ENCODE measurements at regions not wholly inside any gene's neighbourhood (a gene's known extent, or its start where the extent isn't known, plus 50 kb on each side); places are given as distances from the start of the nearest gene placed in this dataset.

- no peaks in the 10 kb centered on the region for H3K27me3 ChIP-seq (ENCODE audit: insufficient read depth, low read length, poor library complexity, severe bottlenecking)
- TF ChIP-seq CTCF (conservative IDR thresholded peaks at IDR 0.05; ENCODE audit: low read length) (no peak), EZH2phosphoT487 (IDR thresholded peaks at IDR 0.05; ENCODE audit: borderline replicate concordance) (no peak)
- no peaks in the 10 kb centered on the region for H3F3A ChIP-seq (ENCODE audit: low read depth)
- H3K4me3 ChIP-seq (ENCODE audit: low read length, poor library complexity, severe bottlenecking) = no peak overlapping the region
- no peaks in the 10 kb centered on the region for H3K9me3 ChIP-seq (ENCODE audit: insufficient read depth, low read depth, low read length)
- H3K4me1 ChIP-seq (ENCODE audit: insufficient read depth, low read length, poor library complexity, severe bottlenecking) = no peaks in the 10 kb centered on the region
- no peaks in the 10 kb centered on the region for H4K20me1 ChIP-seq (ENCODE audit: insufficient read depth, low read length, poor library complexity, severe bottlenecking)
- no peaks in the 10 kb centered on the region for H3K79me2 ChIP-seq (ENCODE audit: insufficient read depth, low read length)
- H3K9me2 ChIP-seq (replicated peaks; ENCODE audit: low read depth, low read length) = no peaks in the 10 kb centered on the region
- no peak overlapping the region for H3K4me2 ChIP-seq (ENCODE audit: low read depth, low read length, poor library complexity, severe bottlenecking)
- H2AFZ ChIP-seq (ENCODE audit: low read length) = no peak overlapping the region
- H3K9ac ChIP-seq (ENCODE audit: low read depth, low read length, poor library complexity, severe bottlenecking) = no peak overlapping the region
- no peaks in the 10 kb centered on the region for H3K36me3 ChIP-seq (ENCODE audit: insufficient read depth, low read length)
Observed at GRCh38 chr20:11092151-11092550, 418.4 kb upstream of the JAG1 start.

DNA sequence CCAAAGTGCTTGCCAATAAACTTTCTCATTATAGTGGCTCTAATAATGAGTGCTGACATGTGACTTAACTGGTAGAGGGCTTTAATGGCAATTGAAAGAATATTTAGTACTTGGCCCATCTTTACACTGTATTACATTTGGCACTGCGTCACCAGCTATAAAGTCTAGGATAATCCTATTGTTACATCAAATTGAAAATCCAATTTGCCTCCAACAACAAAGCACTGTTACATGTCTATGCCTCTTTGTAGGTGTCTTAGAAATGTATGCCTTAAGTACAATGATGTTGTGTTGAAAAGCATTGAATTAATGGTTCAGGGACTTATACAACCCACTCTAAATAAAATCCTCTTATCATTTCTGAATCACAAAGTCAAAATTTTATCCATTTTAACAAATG, 420.4 kb upstream of the JAG1 start:
- Histone ChIP-seq H3K9me3 (ENCODE audit: insufficient read depth, low read depth, low read length) (no peaks in the 10 kb centered on the region), H3F3A (ENCODE audit: low read depth) (no peaks in the 10 kb centered on the region), H3K36me3 (ENCODE audit: insufficient read depth, low read length) (no peaks in the 10 kb centered on the region), H4K20me1 (ENCODE audit: insufficient read depth, low read length, poor library complexity, severe bottlenecking) (no peaks in the 10 kb centered on the region), H3K4me1 (ENCODE audit: insufficient read depth, low read length, poor library complexity, severe bottlenecking) (no peaks in the 10 kb centered on the region), H3K79me2 (ENCODE audit: insufficient read depth, low read length) (no peaks in the 10 kb centered on the region), H3K9me2 (replicated peaks; ENCODE audit: low read depth, low read length) (no peaks in the 10 kb centered on the region), H3K4me3 (ENCODE audit: low read length, poor library complexity, severe bottlenecking) (no peak overlapping the region), H3K4me2 (ENCODE audit: low read depth, low read length, poor library complexity, severe bottlenecking) (no peak overlapping the region), H3K9ac (ENCODE audit: low read depth, low read length, poor library complexity, severe bottlenecking) (no peak overlapping the region), H3K27me3 (ENCODE audit: insufficient read depth, low read length, poor library complexity, severe bottlenecking) (no peaks in the 10 kb centered on the region), H2AFZ (ENCODE audit: low read length) (no peak overlapping the region)
- TF ChIP-seq EZH2phosphoT487 (IDR thresholded peaks at IDR 0.05; ENCODE audit: borderline replicate concordance) = no peak
- TF ChIP-seq CTCF (conservative IDR thresholded peaks at IDR 0.05; ENCODE audit: low read length) = no peak

DNA sequence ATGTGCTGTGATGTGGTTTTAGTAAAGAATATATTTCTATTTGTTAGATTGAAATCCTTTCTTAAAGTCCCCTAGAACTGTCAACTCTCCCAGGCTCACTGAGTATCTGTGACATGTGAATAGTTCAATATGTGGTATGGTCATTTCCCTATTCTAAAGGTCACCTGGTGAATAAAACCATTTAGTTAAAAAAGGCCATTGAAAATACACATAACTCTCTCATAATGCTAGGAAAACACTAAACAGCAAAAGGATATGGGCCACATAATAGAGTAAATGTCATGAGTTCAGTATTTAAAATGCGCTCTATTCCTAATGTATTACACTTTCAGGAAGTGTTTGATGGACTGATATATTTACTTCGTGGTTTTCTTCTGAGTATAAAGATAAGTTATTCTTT, 420.9 kb upstream of the JAG1 start:
- TF ChIP-seq EZH2phosphoT487 (IDR thresholded peaks at IDR 0.05; ENCODE audit: borderline replicate concordance) = no peak
- no peak for TF ChIP-seq CTCF (conservative IDR thresholded peaks at IDR 0.05; ENCODE audit: low read length)
- H3K9me2 ChIP-seq (replicated peaks; ENCODE audit: low read depth, low read length) = no peaks in the 10 kb centered on the region
- no peaks in the 10 kb centered on the region for H3K79me2 ChIP-seq (ENCODE audit: insufficient read depth, low read length)
- no peak overlapping the region for H3K9ac ChIP-seq (ENCODE audit: low read depth, low read length, poor library complexity, severe bottlenecking)
- H2AFZ ChIP-seq (ENCODE audit: low read length) = no peak overlapping the region
- H4K20me1 ChIP-seq (ENCODE audit: insufficient read depth, low read length, poor library complexity, severe bottlenecking) = no peaks in the 10 kb centered on the region
- H3K27me3 ChIP-seq (ENCODE audit: insufficient read depth, low read length, poor library complexity, severe bottlenecking) = no peaks in the 10 kb centered on the region
- no peaks in the 10 kb centered on the region for H3K9me3 ChIP-seq (ENCODE audit: insufficient read depth, low read depth, low read length)
- no peaks in the 10 kb centered on the region for H3K4me1 ChIP-seq (ENCODE audit: insufficient read depth, low read length, poor library complexity, severe bottlenecking)
- no peak overlapping the region for H3K4me3 ChIP-seq (ENCODE audit: low read length, poor library complexity, severe bottlenecking)
- H3K4me2 ChIP-seq (ENCODE audit: low read depth, low read length, poor library complexity, severe bottlenecking) = no peak overlapping the region
- no peaks in the 10 kb centered on the region for H3K36me3 ChIP-seq (ENCODE audit: insufficient read depth, low read length)
- no peaks in the 10 kb centered on the region for H3F3A ChIP-seq (ENCODE audit: low read depth)
